Suppressor macrophage treated with lipopolysaccharide for 1 hour (primary cell): ENCODE measurements at regions not wholly inside any gene's neighbourhood (a gene's known extent, or its start where the extent isn't known, plus 50 kb on each side); places are given as distances from the start of the nearest gene placed in this dataset.
A peak's percentile ranks its signal among the peaks of the same experiment; 100 is the strongest.

Source experiments
- DNase-seq, 3 donors: peaks; one replicate each; pipeline ENCODE4 v3.0.0-alpha.2; 2020 to 2022

- DNase-seq: no peak
These were observed 146.1 kb upstream of the RAI14 start for GRCh38 chr5:34510002-34510401.

DNA sequence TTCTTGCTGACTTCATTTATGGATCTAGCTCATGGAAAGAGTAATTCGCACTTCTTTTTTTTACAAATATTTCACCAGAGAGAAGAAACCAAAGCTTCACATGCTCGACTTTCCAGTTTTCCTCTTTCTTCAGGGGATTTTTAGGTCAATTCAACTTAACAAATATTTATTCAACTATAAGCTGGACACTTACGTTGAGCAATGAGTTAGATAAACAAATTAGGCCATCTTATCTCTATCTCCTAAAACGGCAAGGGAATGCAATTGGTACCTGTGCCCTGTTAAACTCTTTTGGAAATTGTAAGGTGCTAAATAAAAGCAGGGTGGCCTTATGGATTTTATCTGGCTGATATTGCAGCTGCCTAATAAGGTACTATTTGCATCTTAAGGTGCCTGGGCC, 145.1 kb upstream of the RAI14 start:
- DNase-seq: no peak

GRCh38 chr5:34511481-34511880, 144.6 kb upstream of the RAI14 start:
- no peak for DNase-seq

DNA sequence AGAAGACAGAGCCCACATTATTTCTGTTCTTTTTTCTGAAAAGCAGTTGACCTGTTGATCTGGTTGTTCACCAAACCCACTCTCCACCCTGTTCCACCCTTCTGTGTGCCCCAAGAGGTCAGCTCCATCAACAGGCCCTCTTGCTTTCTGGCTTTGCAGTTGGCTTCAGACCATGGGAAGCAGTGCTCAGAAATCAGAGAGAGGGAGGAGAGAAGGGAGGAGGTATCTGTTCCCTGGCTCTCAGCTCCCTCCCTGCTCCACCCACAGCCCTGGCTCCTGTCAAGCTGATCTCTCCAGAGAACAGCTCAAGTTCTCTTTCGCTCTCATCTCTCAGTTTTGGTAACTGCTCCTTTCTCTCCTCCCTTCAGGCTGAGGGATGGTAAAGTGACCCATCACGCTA, 144.2 kb upstream of the RAI14 start:
- no peak for DNase-seq

DNA sequence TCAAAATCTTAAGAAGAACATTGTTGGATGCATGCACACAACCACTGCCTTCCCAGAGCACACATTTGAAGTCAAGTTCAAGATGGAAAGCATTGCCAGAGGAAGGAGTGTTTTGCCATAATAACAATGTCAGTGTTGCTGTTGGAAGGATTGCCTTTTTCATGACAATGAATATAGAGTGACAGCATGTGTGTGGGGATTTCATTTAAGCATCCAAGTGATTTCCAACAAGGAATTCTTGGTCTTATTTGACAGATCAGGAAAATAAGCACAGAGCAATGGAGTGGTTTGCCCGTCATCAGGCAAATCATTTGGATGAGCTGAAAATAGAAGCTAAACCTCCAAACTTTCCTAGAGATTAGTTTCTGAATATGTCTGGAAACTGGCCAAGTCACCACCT, 140.0 kb upstream of the RAI14 start:
- no peak for DNase-seq

DNA sequence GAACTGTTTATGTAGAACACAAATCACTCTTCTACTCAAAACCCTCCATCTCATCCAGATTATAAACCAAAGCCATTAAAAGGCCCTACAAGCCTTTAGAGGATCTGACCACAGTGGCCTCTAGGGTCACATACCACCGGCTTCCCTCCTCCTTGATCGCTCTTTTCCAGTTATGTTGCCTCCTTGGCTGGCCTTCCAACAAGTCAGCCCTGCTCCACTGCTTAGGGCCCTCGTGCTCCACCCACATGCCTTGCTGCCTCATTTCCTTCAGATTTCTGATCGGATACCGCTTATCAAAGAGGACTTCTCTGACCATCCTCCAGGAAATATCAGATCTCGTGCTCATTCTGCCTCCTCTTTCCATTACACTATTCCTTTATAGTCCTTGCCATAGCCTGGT, 139.4 kb upstream of the RAI14 start:
- no peak for DNase-seq

- DNase-seq: peak; percentile 41 to 66 (median 58)
These were observed 138.9 kb upstream of the RAI14 start for GRCh38 chr5:34517249-34517648.

DNA sequence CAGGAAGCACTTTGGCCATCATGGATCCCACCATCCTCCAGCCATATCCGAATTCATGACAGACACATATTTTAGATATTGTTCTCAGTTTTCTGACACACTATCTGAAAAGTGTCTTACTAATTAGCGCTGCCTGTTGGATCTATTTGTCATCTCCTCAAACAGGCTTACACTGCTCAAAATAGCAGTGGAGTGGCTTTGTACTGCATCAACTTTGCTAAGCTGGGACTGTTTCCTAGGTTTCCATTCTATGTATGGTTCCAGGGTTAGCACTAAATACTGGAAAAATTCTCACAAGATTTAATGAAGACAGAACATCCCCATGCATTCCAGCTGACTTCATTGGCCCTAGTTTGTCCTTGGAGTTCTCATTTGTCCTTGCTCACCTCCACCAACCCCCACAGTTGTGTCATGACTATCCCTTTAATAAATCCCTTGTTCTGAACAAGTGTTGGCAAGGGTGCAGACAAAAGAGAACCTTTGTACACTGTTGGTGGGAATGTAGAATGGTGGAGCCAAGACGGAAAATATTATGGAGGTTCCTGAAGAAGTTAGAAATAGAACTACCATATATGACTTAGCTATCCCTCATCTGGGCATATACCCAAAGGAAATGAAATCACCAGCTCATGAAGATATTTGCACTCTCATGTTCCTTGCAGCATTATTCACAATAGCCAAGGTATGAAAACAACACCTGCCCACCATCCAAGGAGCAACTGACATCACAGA, 136.5 kb upstream of the RAI14 start:
- no peak for DNase-seq

GRCh38 chr5:34521628-34522290, 134.4 kb upstream of the RAI14 start:
- no peak for DNase-seq

- DNase-seq: peak; percentile 77 to 85 (median 78)
These were observed 133.3 kb upstream of the RAI14 start for GRCh38 chr5:34522599-34523386.

- no peak for DNase-seq
These were observed 132.8 kb upstream of the RAI14 start for GRCh38 chr5:34523387-34523726.

GRCh38 chr5:34524123-34524522, 132.0 kb upstream of the RAI14 start:
- peak; percentile 39 to 51 (median 50) for DNase-seq

- no peak for DNase-seq
These were observed 130.4 kb upstream of the RAI14 start for GRCh38 chr5:34525761-34526160.

GRCh38 chr5:34526682-34527305, 129.3 kb upstream of the RAI14 start:
- no peak for DNase-seq

DNA sequence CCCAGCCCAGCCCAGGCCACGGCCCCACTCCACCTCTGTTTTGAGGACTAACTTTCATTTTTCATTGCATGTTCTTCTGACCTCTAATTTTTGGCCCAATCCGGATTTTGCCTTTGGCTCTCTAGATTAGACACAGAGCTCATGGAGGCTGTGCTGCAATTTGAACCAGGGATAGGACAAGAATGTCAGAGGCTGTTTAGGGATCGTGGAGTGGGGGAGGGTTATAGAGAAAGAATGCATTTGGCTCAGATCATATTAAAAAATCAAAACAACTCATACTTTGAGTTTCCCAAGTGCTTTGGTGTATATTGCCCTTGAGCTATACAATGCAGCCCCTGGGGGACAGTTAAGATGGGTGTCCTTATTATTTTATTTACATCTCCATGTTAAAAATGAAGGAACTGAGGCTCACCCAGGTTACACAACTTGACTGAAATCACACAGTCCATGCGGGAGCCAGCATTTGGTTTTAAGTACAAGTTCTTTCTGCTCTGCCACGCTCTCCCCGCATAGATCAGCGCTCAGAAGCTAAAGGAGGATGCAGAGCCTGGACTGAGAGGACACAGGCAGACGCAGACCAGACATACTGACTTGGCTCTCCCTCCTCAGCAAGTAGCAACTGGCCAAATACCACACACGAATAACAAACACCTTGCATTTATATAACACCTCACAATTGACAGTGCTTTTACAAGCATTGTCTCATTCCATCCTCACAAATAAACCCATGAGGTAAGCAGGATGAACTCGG, 126.4 kb upstream of the RAI14 start:
- DNase-seq: no peak

DNA sequence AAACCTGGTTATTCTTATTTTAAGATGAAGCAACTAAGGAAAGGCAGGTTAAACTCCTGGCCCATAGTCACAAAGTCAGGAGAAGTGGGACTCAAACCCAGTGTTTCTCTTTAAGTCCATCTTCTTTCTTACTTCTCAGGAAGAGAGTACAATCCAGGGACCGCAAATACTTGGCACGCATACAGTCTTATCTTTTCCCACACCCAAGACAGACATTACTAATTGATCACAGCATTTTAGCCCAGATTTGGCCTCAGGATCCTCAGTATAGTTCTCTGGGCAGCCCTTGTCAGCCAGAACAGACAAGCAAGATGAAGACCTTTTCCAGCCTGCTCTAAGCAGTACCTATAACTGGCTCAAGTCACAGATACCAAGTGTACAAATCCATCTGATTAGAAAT, 125.5 kb upstream of the RAI14 start:
- DNase-seq: no peak

DNA sequence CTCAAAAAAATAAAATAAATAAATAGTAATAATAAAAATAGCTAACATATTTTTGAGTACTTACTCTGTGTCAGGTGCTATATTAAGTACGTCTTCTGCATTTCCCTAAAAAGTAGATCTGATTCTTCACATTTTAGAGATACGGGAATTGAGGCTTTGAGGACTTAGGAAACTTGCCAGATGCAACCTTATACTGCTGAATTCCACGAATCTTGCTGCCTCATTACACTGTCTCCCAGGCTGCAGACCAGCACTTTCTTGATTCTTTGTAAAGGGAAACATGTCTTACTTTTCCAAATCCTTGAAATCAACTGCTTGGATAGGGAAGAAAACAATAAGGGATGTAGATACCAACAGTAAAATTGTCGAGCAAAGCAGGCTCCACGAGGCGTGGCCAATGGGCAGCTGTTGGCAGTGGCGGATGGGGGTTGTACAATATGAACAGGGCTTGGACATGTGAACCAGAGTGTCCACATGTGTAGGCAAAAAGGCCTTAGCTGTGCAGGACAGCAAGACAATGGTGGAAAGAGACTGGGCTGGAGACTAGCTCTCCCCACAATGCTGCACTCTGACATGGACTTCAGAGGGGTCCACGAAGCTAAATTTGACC, 124.3 kb upstream of the RAI14 start:
- DNase-seq: no peak

DNA sequence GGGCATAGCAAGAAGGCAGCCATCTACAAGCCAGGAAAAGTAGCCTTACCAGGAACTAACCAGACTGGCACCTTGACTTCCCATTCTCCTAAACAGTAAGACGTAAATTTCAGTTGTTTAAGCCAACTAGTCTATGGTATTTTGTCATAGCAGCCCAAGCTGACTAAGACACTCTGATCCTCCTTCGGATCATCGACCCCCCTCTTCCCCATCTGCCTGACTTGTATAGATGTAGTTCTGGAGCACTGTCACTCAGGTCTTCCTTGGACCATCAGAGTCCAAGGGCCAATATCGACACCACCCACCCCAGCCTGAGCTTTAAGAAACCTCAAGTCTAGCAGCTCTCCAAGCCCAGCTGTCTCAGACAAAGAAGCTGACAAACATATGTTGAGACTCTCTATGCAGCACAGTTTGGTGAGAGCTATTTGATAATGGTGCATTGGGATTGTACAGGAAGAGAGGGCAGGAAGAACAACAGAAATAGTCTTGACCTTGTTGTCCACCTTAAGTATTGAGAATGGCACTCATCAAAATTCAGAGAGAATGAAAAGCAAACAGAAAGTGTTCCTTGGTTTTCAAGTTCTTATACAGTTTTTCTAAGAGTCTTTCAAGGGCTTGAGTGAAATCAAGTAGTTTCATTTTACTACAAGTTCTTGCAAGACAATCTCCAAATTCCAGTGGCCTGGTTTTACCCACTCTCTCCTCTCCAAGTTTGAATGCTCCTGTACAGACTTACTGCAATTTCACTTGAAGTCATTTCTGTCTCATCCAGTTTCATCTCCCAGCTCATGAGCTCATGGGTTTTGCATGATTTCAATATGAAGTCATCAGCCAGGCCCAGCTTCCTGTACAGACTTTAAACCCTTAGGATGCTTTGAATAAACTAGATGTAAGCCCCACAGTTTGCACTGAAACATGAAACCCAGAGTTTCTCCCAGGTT, 122.3 kb upstream of the RAI14 start:
- no peak for DNase-seq

DNA sequence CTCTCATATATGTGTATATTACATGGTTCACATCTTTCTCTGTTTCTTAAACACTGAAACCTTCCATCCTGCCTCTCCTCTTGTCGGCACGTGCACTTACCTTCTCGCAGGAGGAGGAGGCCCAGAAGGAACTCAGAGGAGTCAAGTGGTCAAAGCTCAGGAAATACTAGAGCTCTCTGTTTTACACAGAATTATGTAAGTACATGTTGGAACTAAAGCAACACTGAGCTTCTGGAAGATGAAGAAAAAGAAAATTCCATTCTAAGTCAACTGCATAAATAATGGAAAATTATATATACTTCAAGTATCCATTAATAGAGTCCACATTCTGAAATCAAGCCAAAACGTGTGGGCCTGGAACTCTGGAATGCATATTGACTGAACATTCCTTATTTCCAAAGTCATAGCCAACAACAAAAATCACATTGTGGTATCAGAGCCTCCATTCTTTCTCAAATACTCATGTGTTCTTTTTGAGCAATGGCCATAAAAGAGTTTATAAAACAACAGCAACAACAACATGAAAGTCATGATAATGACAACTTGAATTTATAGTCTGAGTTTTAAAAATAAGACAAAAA, 121.5 kb upstream of the RAI14 start:
- DNase-seq: no peak

DNA sequence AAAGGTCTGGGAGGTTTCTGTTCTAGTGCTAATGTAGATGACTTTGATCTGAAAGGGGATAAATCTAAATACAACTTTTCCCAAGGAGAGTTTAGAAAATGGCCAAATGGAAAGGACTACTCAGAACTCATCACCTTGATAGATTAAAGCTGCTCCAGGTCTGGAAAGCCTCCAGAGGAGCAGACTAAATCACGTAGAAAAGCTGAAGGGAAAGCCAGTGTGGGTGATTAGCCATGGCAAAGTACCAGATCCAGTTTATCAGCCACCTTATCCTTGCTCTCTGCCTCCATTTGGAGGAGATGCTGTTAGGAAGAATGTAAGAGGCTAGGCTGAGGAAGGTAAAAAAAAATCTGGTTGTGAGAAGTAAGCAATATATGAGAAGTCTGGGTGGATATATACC, 120.7 kb upstream of the RAI14 start:
- no peak for DNase-seq
